ENCODE measurements at regions not wholly inside any gene's neighbourhood (a gene's known extent, or its start where the extent isn't known, plus 50 kb on each side); places are given as distances from the start of the nearest gene placed in this dataset.
A peak's percentile ranks its signal among the peaks of the same experiment; 100 is the strongest.
"Not testable (repeated sequence)": the region's sequence is repeated elsewhere in the genome, so short reads cannot be mapped to it uniquely, and the experiment has no call there.

DNA sequence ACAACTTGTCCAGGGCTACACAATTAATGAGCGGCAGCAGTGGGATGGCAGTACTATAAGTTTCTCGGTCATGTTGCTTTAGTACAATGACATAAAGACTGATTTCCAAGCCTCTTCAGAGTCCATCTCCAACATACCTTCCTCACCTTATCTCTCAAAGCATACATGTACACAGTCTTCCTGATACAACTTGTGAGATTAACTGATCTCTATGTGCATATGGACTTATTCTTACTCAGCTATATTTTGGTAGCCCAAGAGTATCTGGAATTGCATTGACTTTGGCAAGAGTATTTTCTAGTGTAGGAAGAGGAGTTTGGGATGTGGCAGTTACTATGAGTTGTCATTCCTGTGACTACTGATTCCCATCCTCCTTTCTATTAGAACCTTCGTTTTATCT is 575.0 kb downstream of the EDEM1 start:
- no peak for DNase-seq

DNA sequence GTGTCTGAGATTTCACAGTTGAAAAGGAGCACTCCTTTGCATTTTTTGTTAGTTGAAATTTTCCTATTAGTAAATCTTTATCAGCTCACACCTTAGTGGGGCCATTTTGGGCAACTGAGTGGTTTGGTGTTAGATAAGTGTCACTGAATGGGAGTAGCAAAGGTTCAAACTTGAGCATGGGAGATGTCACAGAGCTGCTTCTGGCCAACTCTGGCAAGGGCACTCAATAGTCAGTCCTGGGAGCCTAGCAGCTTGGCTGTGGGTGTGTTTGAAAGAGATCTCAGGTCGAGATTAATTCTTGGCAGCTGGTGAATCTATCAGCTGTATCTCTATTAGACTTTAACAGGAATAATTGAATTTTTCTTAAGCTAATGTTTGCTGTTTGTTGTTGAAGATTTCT is 579.3 kb downstream of the EDEM1 start:
- DNase-seq = no peak

GRCh38 chr3:5767304-5767703 is 579.8 kb downstream of the EDEM1 start:
- DNase-seq = no peak

DNA sequence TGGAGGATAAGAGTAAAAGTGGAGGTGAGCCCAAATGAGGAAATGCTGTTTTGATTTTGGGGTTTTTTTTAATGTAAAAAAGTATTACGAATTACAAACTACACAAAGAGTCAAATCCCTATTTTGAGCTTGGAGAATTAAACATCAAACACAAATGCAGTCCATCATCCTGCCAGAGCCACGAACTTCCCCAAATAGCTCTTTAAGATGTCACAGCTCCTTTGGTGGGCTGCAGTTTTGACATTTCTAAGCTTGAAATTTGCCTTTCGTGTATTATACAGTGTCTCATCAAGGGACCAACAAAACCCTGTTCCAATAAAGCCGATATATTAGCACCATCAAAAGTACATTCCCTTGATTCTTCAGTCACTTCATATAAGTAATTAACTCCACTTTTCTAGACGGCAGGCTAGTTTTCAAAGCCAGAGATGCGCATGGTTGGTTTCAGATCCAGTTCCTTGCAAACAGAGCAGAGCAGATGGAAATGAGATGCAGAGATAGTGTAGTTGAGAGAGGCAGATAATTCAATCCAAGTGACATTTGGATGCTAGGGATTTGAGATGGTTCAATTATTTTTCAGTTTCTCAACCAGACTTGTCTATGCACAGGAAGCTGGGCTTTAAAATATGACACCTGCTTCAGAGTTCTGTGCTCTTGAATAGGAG is 580.9 kb downstream of the EDEM1 start:
- no peak for DNase-seq

GRCh38 chr3:5769825-5770224 is 582.3 kb downstream of the EDEM1 start:
- DNase-seq = no peak

DNA sequence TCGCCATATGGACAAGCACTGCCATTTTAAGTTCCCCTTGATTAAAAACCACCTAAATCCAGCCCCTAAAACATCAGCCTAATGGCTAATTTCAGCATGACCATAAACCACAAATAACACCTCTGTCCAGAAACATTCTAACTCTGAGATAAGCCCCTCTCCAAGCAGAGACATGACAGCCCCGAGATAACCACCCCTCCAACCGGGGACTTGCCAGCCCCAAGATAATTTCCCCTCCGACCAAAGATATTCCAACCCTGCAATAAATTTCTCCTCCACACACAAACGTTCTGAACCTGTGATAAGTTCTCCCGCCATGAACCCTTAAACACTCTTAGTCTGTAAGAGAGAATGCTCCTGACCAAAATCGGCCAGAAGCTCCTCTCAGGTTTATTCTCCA is 586.8 kb downstream of the EDEM1 start:
- no peak for DNase-seq

DNA sequence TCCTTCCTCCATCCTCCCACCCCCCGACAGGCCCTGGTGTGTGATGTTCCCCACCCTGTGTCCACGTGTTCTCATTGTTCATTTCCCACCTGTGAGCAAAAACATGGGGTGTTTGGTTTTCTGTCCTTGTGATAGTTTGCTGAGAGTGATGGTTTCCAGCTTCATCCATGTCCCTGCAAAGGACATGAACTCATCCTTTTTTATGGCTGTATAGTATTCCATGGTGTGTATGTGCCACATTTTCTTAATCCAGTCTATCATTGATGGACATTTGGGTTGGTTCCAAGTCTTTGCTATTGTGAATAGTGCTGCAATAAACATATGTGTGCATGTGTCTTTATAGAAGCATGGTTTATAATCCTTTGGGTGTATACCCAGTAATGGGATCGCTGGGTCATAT is 587.6 kb downstream of the EDEM1 start:
- DNase-seq = not testable (repeated sequence)

DNA sequence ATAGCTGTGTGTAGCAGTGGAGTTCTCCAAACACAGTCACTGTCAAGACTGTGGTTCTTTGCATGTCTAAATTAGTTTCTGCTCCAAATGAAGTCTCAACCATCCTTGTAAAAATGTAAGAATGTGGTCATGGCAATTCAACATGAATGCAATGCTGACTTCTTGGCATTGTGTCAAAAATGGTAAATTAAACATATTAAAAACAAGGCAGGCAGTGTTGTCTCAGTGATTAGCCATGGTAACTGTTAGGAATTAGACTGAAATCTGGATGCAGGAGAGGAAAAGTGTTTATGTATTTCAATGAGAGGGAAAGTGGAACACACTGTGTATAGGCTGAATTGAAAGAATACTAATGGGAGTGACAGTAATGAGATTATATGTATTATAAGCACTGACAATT is 597.2 kb downstream of the EDEM1 start:
- DNase-seq = no peak

DNA sequence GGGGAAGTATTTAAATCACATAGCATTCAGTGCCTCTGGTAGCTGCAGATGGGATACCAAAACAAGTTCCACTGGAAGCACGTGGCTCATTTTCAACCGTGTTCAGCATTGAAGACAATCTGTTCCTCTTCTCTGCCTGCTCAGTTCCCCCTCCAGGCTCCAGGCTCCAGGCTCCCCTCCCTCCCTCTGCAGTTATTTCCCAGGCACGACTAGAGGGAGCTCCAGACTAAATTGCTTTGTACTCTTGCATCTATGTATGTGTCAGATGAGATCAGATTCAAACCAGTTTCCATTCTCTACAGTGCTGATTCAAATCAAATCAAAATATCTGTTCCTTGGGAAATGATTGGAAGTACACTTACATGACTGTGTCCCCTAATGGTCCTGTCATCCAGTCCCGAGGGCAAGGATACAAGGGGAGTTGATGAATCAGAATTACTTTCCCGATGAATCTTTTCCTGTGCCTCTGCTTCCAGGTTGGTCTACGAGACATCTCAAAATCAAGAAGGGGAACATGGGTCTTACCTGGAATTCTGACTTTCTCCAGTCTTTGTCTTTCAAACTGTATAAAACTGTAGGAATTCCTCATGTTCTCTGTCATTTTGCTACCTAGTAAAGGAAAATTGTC is 600.5 kb downstream of the EDEM1 start:
- peak; percentile 43 to 75 for DNase-seq

DNA sequence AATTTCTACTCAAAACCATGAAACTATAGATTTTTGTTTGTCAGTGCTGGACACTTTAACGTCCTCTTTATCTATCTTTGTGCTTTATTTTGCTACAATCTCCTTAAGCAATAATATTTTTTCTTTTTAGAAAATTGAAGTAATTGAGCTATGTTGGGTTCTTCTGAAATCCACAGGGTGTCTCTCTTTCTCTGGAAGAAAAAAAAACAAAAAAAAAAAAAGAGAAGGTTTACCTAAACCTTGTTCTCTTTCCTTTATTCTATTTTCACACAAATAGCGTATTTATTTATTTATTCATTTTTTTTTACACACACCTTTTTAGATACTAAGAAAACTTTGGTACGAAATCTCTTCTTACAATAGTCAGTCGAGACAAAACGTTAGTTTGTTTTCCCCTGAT is 601.0 kb downstream of the EDEM1 start:
- no peak for DNase-seq

- no peak for DNase-seq
These were observed 604.1 kb downstream of the EDEM1 start for GRCh38 chr3:5791558-5791957.

DNA sequence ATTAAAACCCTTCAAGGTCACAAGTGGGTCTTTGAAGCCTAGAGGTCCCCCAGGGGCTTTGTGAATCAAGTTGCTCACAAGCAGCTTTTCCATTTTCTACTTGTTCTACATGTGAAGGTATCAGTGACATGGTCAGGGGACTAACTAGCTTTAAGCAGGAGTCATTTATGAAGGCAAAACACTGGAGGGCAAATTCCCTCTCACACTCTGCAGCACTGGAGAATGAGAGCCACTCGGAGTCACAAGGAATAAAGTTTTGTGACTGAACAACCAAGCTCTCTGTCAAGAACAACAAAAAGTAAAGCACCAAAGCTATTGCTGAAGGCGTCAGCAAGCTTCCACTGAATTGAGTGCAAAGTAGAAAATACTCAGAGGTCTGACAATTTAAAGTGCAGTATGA is 609.0 kb downstream of the EDEM1 start:
- DNase-seq = no peak

DNA sequence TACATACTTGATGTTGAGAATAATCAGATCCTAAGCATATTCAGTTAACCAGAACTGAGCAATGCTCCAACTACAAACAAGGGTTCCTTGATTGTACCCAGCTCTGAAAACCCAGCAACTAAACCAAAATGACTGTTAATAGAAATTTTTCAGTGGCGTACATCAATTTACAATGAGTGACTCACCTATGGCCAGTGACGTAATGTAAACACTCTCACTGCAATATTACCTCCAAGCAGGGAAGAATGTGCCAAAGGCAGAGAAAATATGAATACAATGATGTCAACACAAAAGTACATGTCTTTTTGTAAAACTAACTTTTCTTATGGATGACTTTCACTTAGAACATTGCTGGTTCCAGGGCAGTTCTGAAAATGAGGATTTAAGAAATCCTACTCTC is 611.3 kb downstream of the EDEM1 start:
- DNase-seq = no peak

GRCh38 chr3:5799398-5799797 is 611.9 kb downstream of the EDEM1 start:
- DNase-seq = no peak

- no peak for DNase-seq
These were observed 613.5 kb downstream of the EDEM1 start for GRCh38 chr3:5800965-5801364.

- no peak for DNase-seq
These were observed 618.7 kb downstream of the EDEM1 start for GRCh38 chr3:5806192-5806591.

GRCh38 chr3:5809586-5810246 is 622.2 kb downstream of the EDEM1 start:
- DNase-seq = no peak

DNA sequence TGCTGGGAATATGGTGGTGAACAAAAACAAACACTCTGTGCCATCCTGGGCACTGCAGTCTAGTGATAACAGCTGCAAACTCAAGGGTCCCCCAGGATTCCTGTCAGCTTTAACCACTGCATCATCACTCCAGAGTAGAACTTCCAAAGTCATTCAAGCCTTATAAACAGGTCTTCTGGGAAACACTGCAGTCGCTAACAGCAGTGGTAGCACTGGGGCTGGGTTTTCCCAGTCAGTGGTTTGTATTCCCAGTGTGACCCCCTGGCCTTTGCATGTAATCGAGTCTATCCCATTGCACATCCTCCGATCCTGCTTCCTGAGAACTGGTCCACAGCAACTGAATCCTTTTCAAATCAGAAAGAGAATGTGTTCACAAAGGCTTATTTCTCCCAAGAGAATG is 623.5 kb downstream of the EDEM1 start:
- no peak for DNase-seq

- no peak for DNase-seq
These were observed 626.0 kb downstream of the EDEM1 start for GRCh38 chr3:5813521-5813920.

DNA sequence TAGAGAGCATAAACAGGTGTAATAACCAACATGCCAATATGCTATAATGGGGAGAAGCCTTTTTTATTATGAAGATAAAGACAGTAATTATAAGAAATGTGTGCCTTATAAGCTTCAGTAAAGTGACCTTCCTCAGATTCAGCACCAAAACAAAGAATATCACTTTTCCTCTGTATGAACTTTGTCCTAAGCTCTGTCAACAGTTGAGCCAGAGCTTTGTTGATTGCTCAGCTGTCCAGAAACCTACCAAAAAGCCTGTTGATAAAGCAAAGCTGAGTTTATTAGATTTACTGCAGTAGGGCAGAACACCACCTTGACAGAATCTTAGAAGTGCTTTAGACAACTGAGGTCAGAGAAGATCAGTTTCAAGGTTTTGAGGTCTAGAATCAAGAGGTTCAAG is 635.3 kb downstream of the EDEM1 start:
- DNase-seq = no peak

DNA sequence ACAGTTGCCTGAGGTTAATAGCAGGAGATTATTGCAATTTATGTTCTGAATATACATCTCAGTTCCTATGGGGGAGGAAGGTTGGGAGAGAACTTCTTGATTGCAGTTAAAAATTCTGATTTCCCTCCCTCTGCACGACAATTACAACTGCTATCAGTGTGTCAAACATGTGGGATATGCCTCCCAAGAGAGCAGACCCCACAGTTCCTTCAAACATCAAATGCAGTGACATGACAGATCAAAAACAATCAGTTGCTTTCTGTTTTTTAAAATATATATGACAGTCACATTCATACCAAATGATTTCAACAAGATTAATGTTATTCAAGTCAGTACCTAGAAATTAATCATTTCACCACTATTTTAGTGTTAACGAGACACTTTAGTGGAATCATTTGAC is 639.0 kb downstream of the EDEM1 start:
- DNase-seq = no peak

GRCh38 chr3:5828251-5828650 is 640.7 kb downstream of the EDEM1 start:
- no peak for DNase-seq

- no peak for DNase-seq
These were observed 652.5 kb downstream of the EDEM1 start for GRCh38 chr3:5840056-5840455.

DNA sequence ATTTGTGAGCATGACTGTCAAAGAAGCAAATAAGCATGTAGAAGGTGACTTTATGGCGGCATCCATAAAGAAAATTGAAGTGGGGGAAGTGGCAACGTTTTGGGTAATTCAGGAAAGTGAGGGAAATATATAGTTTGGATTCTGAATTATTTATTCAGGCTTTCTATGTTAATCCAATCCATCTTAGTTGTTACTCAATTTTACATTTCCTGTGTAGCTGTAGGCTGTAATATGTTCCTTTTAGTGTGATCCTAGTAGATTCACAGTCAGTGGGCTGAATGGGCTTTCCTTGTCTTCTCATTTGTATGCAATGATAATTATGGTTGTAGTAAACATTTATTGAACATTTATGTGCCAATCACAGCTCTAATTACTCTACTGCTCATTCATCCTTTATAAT is 654.1 kb downstream of the EDEM1 start:
- no peak for DNase-seq

- DNase-seq = no peak
These were observed 658.8 kb downstream of the EDEM1 start for GRCh38 chr3:5846261-5846660.

Measured in hippocampal formation (tissue), 2 donors.